GM21825 (cell line): ENCODE measurements at regions not wholly inside any gene's neighbourhood (a gene's known extent, or its start where the extent isn't known, plus 50 kb on each side); places are given as distances from the start of the nearest gene placed in this dataset.
"Not testable (repeated sequence)": the region's sequence is repeated elsewhere in the genome, so short reads cannot be mapped to it uniquely, and the experiment has no call there.

Experiments
- ATAC-seq: cut with Tn5 transposase; IDR thresholded peaks from one replicate; pipeline ENCODE4 v1.9.1; 2021; ENCODE audit warnings: mild to moderate bottlenecking, moderate library complexity; ENCODE audit not compliant: unreplicated experiment

- ATAC-seq = no peak
Measured at GRCh38 chr1:229001467-229002011, 266.3 kb downstream of the RHOU start.

- ATAC-seq = no peak
Measured at GRCh38 chr1:229002037-229002436, 266.8 kb downstream of the RHOU start.

- no peak for ATAC-seq
Measured at GRCh38 chr1:229002451-229002960, 267.2 kb downstream of the RHOU start.

- no peak for ATAC-seq
Measured at GRCh38 chr1:229003233-229004031, 267.5 kb upstream of the RAB4A start.

- ATAC-seq = no peak
Measured at GRCh38 chr1:229004066-229004833, 266.7 kb upstream of the RAB4A start.

- no peak for ATAC-seq
Measured at GRCh38 chr1:229005097-229005496, 265.8 kb upstream of the RAB4A start.

GRCh38 chr1:229005556-229005955, 265.4 kb upstream of the RAB4A start:
- no peak for ATAC-seq

- no peak for ATAC-seq
Measured at GRCh38 chr1:229006121-229006870, 264.6 kb upstream of the RAB4A start.

- no peak for ATAC-seq
Measured at GRCh38 chr1:229007167-229007566, 263.7 kb upstream of the RAB4A start.

GRCh38 chr1:229007701-229008100, 263.2 kb upstream of the RAB4A start:
- no peak for ATAC-seq

- ATAC-seq = not testable (repeated sequence)
Measured at GRCh38 chr1:229008347-229008746, 262.6 kb upstream of the RAB4A start.

- ATAC-seq = no peak
Measured at GRCh38 chr1:229011022-229011421, 259.9 kb upstream of the RAB4A start.

GRCh38 chr1:229012823-229013222, 258.1 kb upstream of the RAB4A start:
- ATAC-seq = no peak

GRCh38 chr1:229013981-229014380, 256.9 kb upstream of the RAB4A start:
- ATAC-seq = no peak

GRCh38 chr1:229015806-229016205, 255.1 kb upstream of the RAB4A start:
- no peak for ATAC-seq

- no peak for ATAC-seq
Measured at GRCh38 chr1:229017091-229017490, 253.8 kb upstream of the RAB4A start.

- no peak for ATAC-seq
Measured at GRCh38 chr1:229018674-229019295, 252.1 kb upstream of the RAB4A start.

GRCh38 chr1:229019663-229020271, 251.1 kb upstream of the RAB4A start:
- no peak for ATAC-seq

GRCh38 chr1:229021034-229021433, 249.9 kb upstream of the RAB4A start:
- ATAC-seq = not testable (repeated sequence)
